ENCODE measurements at regions not wholly inside any gene's neighbourhood (a gene's known extent, or its start where the extent isn't known, plus 50 kb on each side); places are given as distances from the start of the nearest gene placed in this dataset.

DNA sequence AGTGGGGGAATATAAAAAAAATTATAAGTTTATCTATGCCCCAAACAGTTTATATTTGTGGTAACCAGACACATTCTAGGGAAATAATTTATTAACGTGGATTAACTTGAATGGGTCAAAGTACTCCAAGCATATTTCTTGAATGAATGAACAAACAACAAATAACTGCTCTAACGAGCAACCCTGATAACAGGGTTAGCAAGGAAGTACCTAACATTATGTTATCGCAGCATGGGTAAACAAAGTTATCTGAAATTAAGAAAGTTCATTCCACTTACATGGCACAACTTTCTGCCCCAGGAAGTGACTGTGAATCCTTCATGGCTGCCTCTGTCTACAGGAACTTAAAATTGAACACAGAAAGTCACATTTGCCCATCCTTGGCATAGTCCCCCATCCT, 812.9 kb upstream of the ACVR2A start:
- Histone ChIP-seq H3K23ac (ENCODE audit: insufficient read length, low read depth, low read length) (no peak overlapping the region), H3T11ph (ENCODE audit: low read length) (no peak overlapping the region), H4K91ac (ENCODE audit: insufficient read length, low read depth, low read length) (no peak overlapping the region), H3K4ac (ENCODE audit: low read depth, low read length) (no peak overlapping the region), H3K23me2 (ENCODE audit: insufficient read length, low read depth, low read length, poor library complexity, severe bottlenecking) (no peaks in the 10 kb centered on the region), H4K5ac (ENCODE audit: insufficient read length, low read depth, low read length) (no peak overlapping the region), H2BK15ac (ENCODE audit: low read depth, low read length) (no peak overlapping the region), H2BK20ac (ENCODE audit: low read depth, low read length, poor library complexity, severe bottlenecking) (no peak overlapping the region), H3K4me2 (ENCODE audit: insufficient read depth, insufficient read length, low read length) (no peak overlapping the region), H3K4me1 (ENCODE audit: insufficient read depth, low read length) (peaks cover 3% of the 10 kb centered on the region; the same call in 1 of the 2 replicates), H4K8ac (replicated peaks; ENCODE audit: insufficient read length, low read depth, low read length) (no peak overlapping the region), H2AFZ (ENCODE audit: low read length) (no peak overlapping the region), H3K27ac (ENCODE audit: insufficient read length, low read depth, low read length) (no peak overlapping the region), H3K9ac (ENCODE audit: extremely low read depth, insufficient read length, low read length) (no peak overlapping the region), H2AK5ac (ENCODE audit: insufficient read length, low read length) (no peak overlapping the region), H3K56ac (ENCODE audit: insufficient read length, low read depth, low read length) (no peak overlapping the region), H3K9me3 (ENCODE audit: control insufficient read depth, low read depth, low read length) (no peaks in the 10 kb centered on the region), H2BK5ac (ENCODE audit: insufficient read length, low read length) (no peak overlapping the region), H2BK120ac (ENCODE audit: low read depth, low read length, poor library complexity, severe bottlenecking) (no peak overlapping the region), H3K14ac (ENCODE audit: insufficient read depth, low read length) (no peak overlapping the region), H3K79me2 (ENCODE audit: insufficient read depth, low read length) (no peaks in the 10 kb centered on the region), H3K27me3 (ENCODE audit: insufficient read depth, low read length) (no peaks in the 10 kb centered on the region), H4K20me1 (ENCODE audit: control insufficient read depth, insufficient read depth, insufficient read length) (no peaks in the 10 kb centered on the region), H2BK12ac (ENCODE audit: insufficient read length, low read depth, low read length) (no peak overlapping the region), H3K18ac (ENCODE audit: insufficient read length, low read depth, low read length) (no peak overlapping the region), H3K79me1 (ENCODE audit: insufficient read depth, low read depth, low read length, poor library complexity, severe bottlenecking) (no peaks in the 10 kb centered on the region)
- DNase-seq: no peak
- Mint-ChIP-seq H3K4me3 (no peak overlapping the region), H3K36me3 (ENCODE audit: insufficient read depth in 1 of 3, low read depth in 3 of 3) (no peaks in the 10 kb centered on the region), H3K27ac (no peak overlapping the region), H3K27me3 (ENCODE audit: low read depth) (no peaks in the 10 kb centered on the region), H3K4me1 (peaks cover 12 to 15% of the 10 kb centered on the region in 2 experiments), H3K9me3 (no peaks in the 10 kb centered on the region; a peak in 2 of 5 replicates)
- WGBS (ENCODE audit: extremely low coverage, insufficient read length, low lambda C conversion rate): no CpG with 5 or more reads among the region's 3 CpGs
- TF ChIP-seq CTCF (conservative IDR thresholded peaks at IDR 0.05): no peak
